ENCODE measurements at regions not wholly inside any gene's neighbourhood (a gene's known extent, or its start where the extent isn't known, plus 50 kb on each side); places are given as distances from the start of the nearest gene placed in this dataset.

- TF ChIP-seq KLF9 (tag by site-specific recombination; IDR thresholded peaks at IDR 0.05; ENCODE audit: low read depth) = no peak
- TF ChIP-seq REPIN1 (tag by site-specific recombination; IDR thresholded peaks at IDR 0.05; ENCODE audit: low read depth) = no peak
- TF ChIP-seq ZNF114 (tag by site-specific recombination; IDR thresholded peaks at IDR 0.05) = no peak
- TF ChIP-seq ZBTB21 (tag by site-specific recombination; IDR thresholded peaks at IDR 0.05) = no peak
- no peak for TF ChIP-seq ZNF585B (tag by site-specific recombination; IDR thresholded peaks at IDR 0.05)
Measured at GRCh38 chr4:14028862-14029261, 401.3 kb upstream of the BOD1L1 start (continued).

- Histone ChIP-seq H3K9me3 (ENCODE audit: control insufficient read depth, insufficient read depth, low read depth, low read length) (no peaks in the 10 kb centered on the region), H3K4me3 (ENCODE audit: low read depth, low read length) (no peak overlapping the region), H3K4me1 (ENCODE audit: control insufficient read depth, insufficient read depth, low read length) (no peaks in the 10 kb centered on the region), H3K36me3 (ENCODE audit: control insufficient read depth in 2 of 2, insufficient read depth in 1 of 2, low read length in 2 of 2) (no peaks in the 10 kb centered on the region), H3K27ac (ENCODE audit: extremely low read depth, low read depth, low read length) (no peak overlapping the region)
- TF ChIP-seq ZNF248 (tag by site-specific recombination; IDR thresholded peaks at IDR 0.05) = no peak
- POLR2A ChIA-PET = no interaction called here
- CTCF ChIA-PET = interaction anchor here (0.5 to 0.6 kb wide), 2 partner anchors 278 to 379 kb away, joined by 3 read pairs; no protein-coding TSS in a partner anchor
Measured at GRCh38 chr4:14035076-14035475, 407.6 kb upstream of the BOD1L1 start.

- no peak overlapping the region for H3K27ac ChIP-seq (ENCODE audit: extremely low read depth, low read depth, low read length)
- no peak for TF ChIP-seq ZNF610 (tag by site-specific recombination; IDR thresholded peaks at IDR 0.05; ENCODE audit: borderline replicate concordance)
- no peak for TF ChIP-seq TCF7L2 (IDR thresholded peaks at IDR 0.05; ENCODE audit: borderline replicate concordance, low read depth, low read length)
- no peak for TF ChIP-seq HOXC10 (CRISPR knock-in tag; IDR thresholded peaks at IDR 0.05)
- TF ChIP-seq ZNF629 (tag by site-specific recombination; IDR thresholded peaks at IDR 0.05) = no peak
- no peak for TF ChIP-seq ZSCAN30 (tag by site-specific recombination; IDR thresholded peaks at IDR 0.05)
- no peak for TF ChIP-seq REPIN1 (tag by site-specific recombination; IDR thresholded peaks at IDR 0.05; ENCODE audit: low read depth)
- no peak for TF ChIP-seq ZNF26 (tag by site-specific recombination; IDR thresholded peaks at IDR 0.05)
- no peak for TF ChIP-seq ZNF513 (tag by site-specific recombination; IDR thresholded peaks at IDR 0.05)
- TF ChIP-seq ZNF843 (tag by site-specific recombination; IDR thresholded peaks at IDR 0.05) = no peak
- no peak for TF ChIP-seq ZBTB48 (tag by site-specific recombination; IDR thresholded peaks at IDR 0.05)
- TF ChIP-seq PRDM1 (tag by site-specific recombination; IDR thresholded peaks at IDR 0.05) = no peak
- no peak for TF ChIP-seq ZNF335 (tag by site-specific recombination; conservative IDR thresholded peaks at IDR 0.05)
- no peak for TF ChIP-seq ZNF639 (tag by site-specific recombination; IDR thresholded peaks at IDR 0.05)
- no peak for TF ChIP-seq PRDM10 (tag by site-specific recombination; IDR thresholded peaks at IDR 0.05)
- no peak for TF ChIP-seq BCL6B (tag by site-specific recombination; IDR thresholded peaks at IDR 0.05)
- no peak for TF ChIP-seq ZNF341 (tag by site-specific recombination; IDR thresholded peaks at IDR 0.05; ENCODE audit: low read depth)
- no peak for TF ChIP-seq ZNF501 (tag by site-specific recombination; IDR thresholded peaks at IDR 0.05)
- no peak for TF ChIP-seq KLF7 (tag by site-specific recombination; IDR thresholded peaks at IDR 0.05; ENCODE audit: borderline replicate concordance)
- no peak for TF ChIP-seq ZNF585B (tag by site-specific recombination; IDR thresholded peaks at IDR 0.05)
- no peak for TF ChIP-seq ZNF2 (tag by site-specific recombination; IDR thresholded peaks at IDR 0.05)
- H3K9me3 ChIP-seq (ENCODE audit: control insufficient read depth, insufficient read depth, low read depth, low read length) = no peaks in the 10 kb centered on the region
- ChIA-PET POLR2A (no interaction called here), CTCF (no interaction called here)
- no peak overlapping the region for H3K4me3 ChIP-seq (ENCODE audit: low read depth, low read length)
- no peaks in the 10 kb centered on the region for H3K4me1 ChIP-seq (ENCODE audit: control insufficient read depth, insufficient read depth, low read length)
- H3K36me3 ChIP-seq (ENCODE audit: control insufficient read depth in 2 of 2, insufficient read depth in 1 of 2, low read length in 2 of 2) = no peaks in the 10 kb centered on the region
Measured at GRCh38 chr4:14043203-14043602, 415.7 kb upstream of the BOD1L1 start.

Measured in HEK293 (cell line).